GM12878 (cell line): ENCODE measurements at regions not wholly inside any gene's neighbourhood (a gene's known extent, or its start where the extent isn't known, plus 50 kb on each side); places are given as distances from the start of the nearest gene placed in this dataset.

Experiments
- ATAC-seq: fragments of 200-7000 bp; cut with Tn5 transposase; 3 replicates; pipeline ENCODE4 v1.9.1; 2020; ENCODE audit warnings: mild to moderate bottlenecking, moderate library complexity
- BruUV-seq: library from RNA; stranded (reverse); fragments of 400-500 nt; replicated peaks from 2 replicates; lab custom pipeline; 2021; lab: Mats Ljungman, UMichigan
- CTCF ChIA-PET: fragments of 300-600 bp; sonication (Branson Sonifier 250); formaldehyde crosslinking; extraction: SDS; loops from one replicate; lab custom pipeline; 2021; ENCODE audit warnings: inconsistent platforms; lab: Yijun Ruan, JAX
- POLR2A ChIA-PET: fragments of 350-600 bp; formaldehyde crosslinking; extraction: SDS; loops from one replicate; lab custom pipeline; 2021; ENCODE audit warnings: inconsistent platforms; lab: Charles Lee
- RAD21 ChIA-PET: fragments of 300-600 bp; sonication (Branson Sonifier 250); formaldehyde crosslinking; loops from one replicate; lab custom pipeline; 2023; ENCODE audit warnings: antibody characterized with exemption; ENCODE audit not compliant: unreplicated experiment; lab: Charles Lee
- SMC1A ChIA-PET: fragments of 300-600 bp; sonication (Branson Sonifier 250); formaldehyde crosslinking; loops from one replicate; lab custom pipeline; 2023; ENCODE audit not compliant: unreplicated experiment, uncharacterized antibody; lab: Charles Lee
- DNase-seq: peaks from one replicate; pipeline ENCODE4 v3.0.0-alpha.2; 2011; ENCODE audit warnings: low read depth, low spot score
- FAIRE-seq: peaks from 3 replicates; lab custom pipeline; 2011; peaks lifted over from hg19 to GRCh38; lab: Jason Lieb, UNC
- H2AFZ ChIP-seq: 2 replicates; pipeline ENCODE4 v1.6.0; 2011; ENCODE audit warnings: low read depth, low read length, control low read depth; ENCODE audit not compliant: control insufficient read depth
- H3K27ac ChIP-seq: 2 replicates; pipeline ENCODE4 v1.5.1; 2011; ENCODE audit warnings: control low read depth; ENCODE audit not compliant: control insufficient read depth, insufficient read depth
- H3K27me3 ChIP-seq, 2 experiments: replicated peaks in 1 of 2; 2 replicates each; pipeline versions ENCODE4 v1.6.0 to v1.6.1; 2011; ENCODE audit warnings: low read length in 1 of 2; ENCODE audit not compliant: control insufficient read depth in 2 of 2, insufficient read depth in 2 of 2
- H3K36me3 ChIP-seq, 2 experiments: 2 replicates each; pipeline ENCODE4 v1.5.1; 2011; ENCODE audit warnings: low read length in 1 of 2; ENCODE audit not compliant: control insufficient read depth in 2 of 2, insufficient read depth in 2 of 2
- H3K4me1 ChIP-seq: 2 replicates; pipeline ENCODE4 v1.6.1; 2011; ENCODE audit warnings: mild to moderate bottlenecking, low read length, moderate library complexity, mixed read lengths; ENCODE audit not compliant: control insufficient read depth, insufficient read depth
- H3K4me2 ChIP-seq: 2 replicates; pipeline ENCODE4 v1.6.0; 2011; ENCODE audit warnings: control low read depth; ENCODE audit not compliant: control insufficient read depth, insufficient read depth
- H3K4me3 ChIP-seq: fragments of 200-600 bp; sonication (generic); 2 replicates; pipeline ENCODE4 v1.5.1; 2016
- H3K79me2 ChIP-seq: 2 replicates; pipeline ENCODE4 v1.6.0; 2011; ENCODE audit warnings: low read length; ENCODE audit not compliant: control insufficient read depth, insufficient read depth
- H3K9ac ChIP-seq: 2 replicates; pipeline ENCODE4 v1.8.0; 2011; ENCODE audit warnings: low read length, control low read depth, mixed read lengths; ENCODE audit not compliant: control insufficient read depth, insufficient read depth
- H3K9me3 ChIP-seq: replicated peaks from 3 replicates; pipeline ENCODE4 v1.5.1; 2011; ENCODE audit warnings: mild to moderate bottlenecking, low read length; ENCODE audit not compliant: control insufficient read depth, insufficient read depth
- H4K20me1 ChIP-seq: 2 replicates; pipeline ENCODE4 v1.6.0; 2011; ENCODE audit not compliant: control insufficient read depth, insufficient read depth
- ASH2L ChIP-seq: fragments of 300-600, 200-600 bp; sonication (generic); IDR thresholded peaks from 2 replicates; pipeline ENCODE4 v1.6.1; 2017; ENCODE audit warnings: low read depth, mild to moderate bottlenecking, borderline replicate concordance
- BHLHE40 ChIP-seq, 2 experiments: fragments of 450-650 bp in 1 of 2; IDR thresholded peaks; 2 replicates each; pipeline ENCODE4 v1.6.1; 2011 to 2017; ENCODE audit warnings: low read depth in 2 of 2, borderline replicate concordance in 1 of 2, improper control_type of control experiment in 1 of 2, low read length in 1 of 2, mild to moderate bottlenecking in 1 of 2
- CBX5 ChIP-seq: sonication (generic); IDR thresholded peaks from 2 replicates; pipeline ENCODE4 v1.6.1; 2016; ENCODE audit warnings: low read depth, moderate library complexity, mild to moderate bottlenecking, inconsistent platforms
- CEBPZ ChIP-seq: fragments of 150-350 bp; IDR thresholded peaks from 2 replicates; pipeline ENCODE4 v1.6.1; 2016; ENCODE audit warnings: low read depth, low read length
- CHD4 ChIP-seq: fragments of 200-600 bp; sonication (generic); IDR thresholded peaks from 2 replicates; pipeline ENCODE4 v1.6.1; 2016; ENCODE audit warnings: mild to moderate bottlenecking
- E2F4 ChIP-seq: IDR thresholded peaks from 2 replicates; pipeline ENCODE4 v1.6.1; 2012; ENCODE audit warnings: low read depth, low read length, improper control_type of control experiment
- EED ChIP-seq: sonication (generic); IDR thresholded peaks from 2 replicates; pipeline ENCODE4 v1.6.1; 2016; ENCODE audit warnings: antibody characterized with exemption, low read depth
- ESRRA ChIP-seq: IDR thresholded peaks from 2 replicates; pipeline ENCODE4 v1.6.1; 2012; ENCODE audit warnings: mild to moderate bottlenecking, low read length, improper control_type of control experiment
- MEF2B ChIP-seq: fragments of 450-650 bp; IDR thresholded peaks from 2 replicates; pipeline ENCODE4 v1.6.1; 2018; ENCODE audit warnings: mild to moderate bottlenecking, moderate library complexity; ENCODE audit not compliant: partially characterized antibody, poor library complexity, severe bottlenecking
- MTA3 ChIP-seq: IDR thresholded peaks from 2 replicates; pipeline ENCODE4 v1.6.1; 2012; ENCODE audit warnings: low read length, inconsistent platforms, borderline replicate concordance
- NBN ChIP-seq: fragments of 450-650 bp; IDR thresholded peaks from 2 replicates; pipeline ENCODE4 v1.6.1; 2016
- NR2C2 ChIP-seq: IDR thresholded peaks from 2 replicates; pipeline ENCODE4 v1.6.1; 2011; ENCODE audit warnings: borderline replicate concordance, low read depth; ENCODE audit not compliant: control insufficient read depth, insufficient read length
- PAX8 ChIP-seq: fragments of 450-650 bp; IDR thresholded peaks from 2 replicates; pipeline ENCODE4 v1.6.1; 2017; ENCODE audit warnings: mild to moderate bottlenecking, moderate library complexity
- POLR2AphosphoS2 ChIP-seq: IDR thresholded peaks from 2 replicates; pipeline ENCODE4 v1.6.1; 2011; ENCODE audit warnings: low read depth, mild to moderate bottlenecking, low read length, improper control_type of control experiment, moderate library complexity
- RBBP5 ChIP-seq: fragments of 200-600 bp; sonication (generic); conservative IDR thresholded peaks from 2 replicates; pipeline ENCODE4 v1.6.1; 2016
- SUZ12 ChIP-seq: fragments of 200-600 bp; sonication (generic); IDR thresholded peaks from one replicate; pipeline ENCODE4 v1.6.1; 2018; ENCODE audit warnings: antibody characterized with exemption, mild to moderate bottlenecking; ENCODE audit not compliant: unreplicated experiment
- TARDBP ChIP-seq: IDR thresholded peaks from 2 replicates; pipeline ENCODE4 v1.6.1; 2016; ENCODE audit warnings: borderline replicate concordance
- TBL1XR1 ChIP-seq: IDR thresholded peaks from 2 replicates; pipeline ENCODE4 v1.6.1; 2012; ENCODE audit warnings: low read depth, low read length, improper control_type of control experiment
- ZBED1 ChIP-seq: IDR thresholded peaks from 2 replicates; pipeline ENCODE4 v1.6.1; 2016; ENCODE audit warnings: borderline replicate concordance
- WGBS: methylation state at CpG from one replicate; pipeline ENCODE4 v1.1.6; 2016; ENCODE audit warnings: low lambda C conversion rate; ENCODE audit not compliant: insufficient replicate concordance, insufficient coverage; ENCODE audit errors: missing lambda C conversion rate; 5-methylcytosine and 5-hydroxymethylcytosine counted together
- in situ Hi-C: fragments of 300-500 bp; cut with MboI; formaldehyde crosslinking; loops from 9 replicates; pipeline ENCODE4 v1.14.3; 2018; ENCODE audit warnings: mixed read lengths
- intact Hi-C: fragments of 100-400 bp; cut with micrococcal nuclease; formaldehyde crosslinking; loops from one replicate; pipeline ENCODE4 v1.14.2; 2022; ENCODE audit not compliant: unreplicated experiment
- TF ChIP-seq, protein P1 (sequence below): IDR thresholded peaks from 2 replicates; pipeline ENCODE4 v1.6.1; 2011; ENCODE audit warnings: mild to moderate bottlenecking, low read depth, low read length, moderate library complexity; ENCODE audit not compliant: insufficient replicate concordance

- RAD21 ChIA-PET = no interaction called here
- H3K4me1 ChIP-seq = no peaks in the 10 kb centered on the region; the same call in 1 of the 2 replicates
- no peak overlapping the region for H3K4me2 ChIP-seq
- CTCF ChIA-PET = no interaction called here
- H3K9ac ChIP-seq = no peak overlapping the region
- H4K20me1 ChIP-seq = no peaks in the 10 kb centered on the region
- POLR2A ChIA-PET = no interaction called here
- H3K79me2 ChIP-seq = no peaks in the 10 kb centered on the region
- H3K27ac ChIP-seq = no peak overlapping the region
- WGBS = 52% methylated on average over 8 of the region's 8 CpGs
- in situ Hi-C loops = no loop called here
- no peak overlapping the region for H3K4me3 ChIP-seq
- intact Hi-C loops = no loop called here
- H3K36me3 ChIP-seq = no peaks in the 10 kb centered on the region
- no peaks in the 10 kb centered on the region for H3K9me3 ChIP-seq
- DNase-seq (no peak), ATAC-seq (no peak), FAIRE-seq (no peak)
- BruUV-seq = no TSS peak
- SMC1A ChIA-PET = no interaction called here
- no peak overlapping the region for H2AFZ ChIP-seq
- TF ChIP-seq POLR2AphosphoS2 (no peak), TBL1XR1 (no peak), NBN (no peak), E2F4 (no peak), CEBPZ (no peak), ESRRA (no peak), SUZ12 (no peak), MEF2B (no peak), CHD4 (no peak), ASH2L (no peak), TARDBP (no peak), NR2C2 (no peak), CBX5 (no peak), MTA3 (no peak), BHLHE40 (IDR thresholded peaks at IDR 0.05; ENCODE audit: borderline replicate concordance in 1 of 2, low read depth in 2 of 2, low read length in 1 of 2) (no peak), EED (no peak), PAX8 (no peak), RBBP5 (no peak), ZBED1 (no peak)
- TF ChIP-seq, protein P1, sequence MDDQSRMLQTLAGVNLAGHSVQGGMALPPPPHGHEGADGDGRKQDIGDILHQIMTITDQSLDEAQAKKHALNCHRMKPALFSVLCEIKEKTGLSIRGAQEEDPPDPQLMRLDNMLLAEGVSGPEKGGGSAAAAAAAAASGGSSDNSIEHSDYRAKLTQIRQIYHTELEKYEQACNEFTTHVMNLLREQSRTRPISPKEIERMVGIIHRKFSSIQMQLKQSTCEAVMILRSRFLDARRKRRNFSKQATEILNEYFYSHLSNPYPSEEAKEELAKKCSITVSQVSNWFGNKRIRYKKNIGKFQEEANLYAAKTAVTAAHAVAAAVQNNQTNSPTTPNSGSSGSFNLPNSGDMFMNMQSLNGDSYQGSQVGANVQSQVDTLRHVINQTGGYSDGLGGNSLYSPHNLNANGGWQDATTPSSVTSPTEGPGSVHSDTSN = no peak
- no peaks in the 10 kb centered on the region for H3K27me3 ChIP-seq
Observed at GRCh38 chr14:97101561-97101960, 304.4 kb downstream of the VRK1 start.
